Stimulated activated CD4-positive, alpha-beta T cell treated with anti-CD3 and anti-CD28 coated beads, Interleukin-15, amount 100 ng/mL, for 48 hours (primary cell): ENCODE measurements at regions not wholly inside any gene's neighbourhood (a gene's known extent, or its start where the extent isn't known, plus 50 kb on each side); places are given as distances from the start of the nearest gene placed in this dataset.

ENCODE experiments used
- DNase-seq, 2 donors: peaks; one replicate each; pipeline ENCODE4 v3.0.0-alpha.2; 2020; ENCODE audit warnings: low read depth in 2 of 2

GRCh38 chr7:17481118-17481517 lies 182.7 kb downstream of the AHR start:
- DNase-seq, result no peak

DNA sequence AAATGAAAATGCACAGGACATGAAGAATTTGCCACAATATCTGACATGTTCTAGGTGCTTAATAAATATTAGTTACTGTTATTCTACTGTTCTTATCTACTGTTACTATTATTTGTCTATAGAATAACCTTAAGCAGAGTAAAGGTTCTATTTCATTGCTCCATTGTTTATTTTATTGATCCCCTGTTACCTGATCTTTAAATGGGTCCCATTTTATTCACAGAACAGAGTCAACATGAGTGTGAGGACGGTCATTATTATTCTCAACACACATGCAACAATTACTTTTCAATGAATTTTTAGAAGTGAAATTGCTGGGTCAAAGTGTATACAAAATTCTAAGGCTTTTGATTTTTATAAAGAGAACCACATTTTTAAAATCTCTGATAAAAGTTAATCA lies 186.9 kb downstream of the AHR start:
- DNase-seq, result no peak

DNA sequence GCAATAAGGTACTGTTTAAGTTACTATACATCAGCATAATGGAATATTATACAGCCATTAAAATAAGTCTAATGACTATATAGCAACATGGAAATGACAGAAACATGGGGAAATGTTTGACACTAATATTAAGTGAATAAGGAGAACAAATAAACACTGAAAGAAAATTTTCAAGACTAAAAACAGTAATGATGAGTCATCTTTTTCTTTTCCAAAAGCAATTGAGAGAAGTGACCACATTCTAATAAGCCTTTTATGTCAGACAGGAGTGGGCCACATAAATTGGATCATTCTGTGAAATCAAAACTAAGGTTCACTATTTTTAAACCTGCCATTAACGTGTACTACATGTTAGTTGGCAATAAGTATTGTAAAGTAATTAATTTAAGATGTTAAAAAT lies 187.5 kb downstream of the AHR start:
- DNase-seq, result no peak

DNA sequence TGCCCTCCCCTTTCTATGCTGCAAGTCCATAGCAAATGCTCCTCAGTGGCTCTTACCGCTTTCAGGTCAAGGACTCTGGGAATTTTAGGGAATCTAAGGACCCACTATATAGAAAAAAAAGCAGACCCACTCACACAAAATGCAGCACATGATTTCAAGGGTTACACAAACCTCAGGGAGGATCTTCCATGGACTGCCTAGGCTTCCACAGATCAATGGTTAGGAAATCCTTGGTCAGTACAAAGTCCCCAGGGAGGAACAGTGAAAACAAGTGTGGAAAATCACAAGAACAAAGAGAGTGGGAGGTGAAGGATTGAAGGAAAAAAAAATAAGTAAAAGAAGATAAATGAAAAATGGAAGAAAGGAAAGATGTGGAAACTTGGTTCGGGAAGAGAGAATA lies 188.4 kb downstream of the AHR start:
- DNase-seq, result no peak

GRCh38 chr7:17487343-17487742 lies 188.9 kb downstream of the AHR start:
- DNase-seq, result no peak

DNA sequence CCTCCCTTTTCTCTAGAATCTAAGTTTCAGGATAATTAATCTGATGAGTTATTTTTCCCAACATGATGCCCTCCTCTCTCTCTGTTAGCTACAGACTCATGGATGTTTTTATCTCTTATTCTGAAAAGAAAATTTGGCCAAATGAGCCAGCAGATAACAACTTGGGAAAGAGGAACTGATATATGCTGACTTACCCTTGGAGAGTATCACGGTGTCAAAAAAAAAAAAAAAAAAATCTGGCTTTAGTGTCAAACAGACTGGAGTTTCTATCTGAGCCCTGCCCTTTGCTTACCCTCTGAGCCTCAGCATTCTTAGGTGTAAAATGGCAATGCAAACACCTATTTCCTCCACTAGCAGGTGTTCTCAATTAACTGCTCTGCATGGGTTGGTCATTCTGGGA lies 190.4 kb downstream of the AHR start:
- DNase-seq, result no peak

GRCh38 chr7:17489961-17490360 lies 191.5 kb downstream of the AHR start:
- no peak for DNase-seq

- DNase-seq, result no peak
These were observed 192.4 kb downstream of the AHR start for GRCh38 chr7:17490825-17491224.

DNA sequence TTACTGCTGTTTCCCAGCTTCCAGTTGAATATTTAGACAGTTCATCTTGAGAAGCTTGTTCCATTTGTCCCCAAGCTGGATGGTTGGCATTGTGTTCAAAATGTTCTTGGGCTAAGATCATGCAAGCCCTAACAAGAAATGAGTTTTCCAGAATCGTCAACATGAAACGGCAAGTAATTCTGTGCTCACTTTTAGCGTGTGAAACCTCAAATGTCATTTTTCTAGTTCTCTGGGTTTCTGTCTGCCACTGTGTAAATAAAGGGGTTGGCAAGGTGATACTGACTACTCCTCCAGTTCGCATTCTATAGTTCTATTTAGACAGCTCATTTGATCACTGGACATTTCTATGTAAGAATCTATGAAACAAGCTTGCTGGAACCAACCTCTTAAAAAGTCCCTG lies 194.0 kb downstream of the AHR start:
- no peak for DNase-seq

- no peak for DNase-seq
These were observed 195.0 kb downstream of the AHR start for GRCh38 chr7:17493446-17493845.

DNA sequence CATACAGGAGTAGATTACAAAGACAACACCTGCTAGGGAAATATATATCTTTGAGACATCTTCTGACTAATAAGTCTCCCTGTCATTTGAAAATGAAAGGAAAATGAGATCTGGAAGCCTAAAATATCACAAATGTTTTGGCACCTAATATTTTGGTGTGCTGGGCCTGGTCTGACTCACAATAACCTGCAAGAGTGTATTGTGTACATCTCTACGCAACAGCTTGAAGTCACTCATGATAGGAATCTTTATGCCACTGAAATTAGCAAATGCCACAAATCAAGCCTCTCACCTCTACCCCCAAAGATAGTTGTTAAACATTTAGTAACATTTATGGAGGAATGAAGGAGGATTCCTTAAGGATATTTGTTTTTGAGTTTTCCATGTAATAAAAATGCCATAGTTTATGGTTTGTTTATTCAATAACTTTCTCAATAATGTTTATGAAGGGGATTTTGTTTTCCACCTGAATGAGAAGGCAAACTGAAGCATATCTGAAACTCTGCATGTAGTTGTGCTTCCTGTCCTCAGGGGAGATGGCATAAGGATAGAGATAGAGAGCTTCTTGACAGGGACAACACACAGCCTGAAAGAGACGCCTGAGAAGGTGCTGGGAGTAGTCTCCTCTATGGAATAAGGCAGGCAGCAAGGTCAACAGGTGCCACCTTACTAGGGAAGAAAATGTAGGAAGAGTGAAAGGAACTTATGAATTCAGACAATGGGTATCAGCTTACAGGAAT lies 197.4 kb downstream of the AHR start:
- no peak for DNase-seq

- no peak for DNase-seq
These were observed 198.7 kb downstream of the AHR start for GRCh38 chr7:17497136-17497535.

DNA sequence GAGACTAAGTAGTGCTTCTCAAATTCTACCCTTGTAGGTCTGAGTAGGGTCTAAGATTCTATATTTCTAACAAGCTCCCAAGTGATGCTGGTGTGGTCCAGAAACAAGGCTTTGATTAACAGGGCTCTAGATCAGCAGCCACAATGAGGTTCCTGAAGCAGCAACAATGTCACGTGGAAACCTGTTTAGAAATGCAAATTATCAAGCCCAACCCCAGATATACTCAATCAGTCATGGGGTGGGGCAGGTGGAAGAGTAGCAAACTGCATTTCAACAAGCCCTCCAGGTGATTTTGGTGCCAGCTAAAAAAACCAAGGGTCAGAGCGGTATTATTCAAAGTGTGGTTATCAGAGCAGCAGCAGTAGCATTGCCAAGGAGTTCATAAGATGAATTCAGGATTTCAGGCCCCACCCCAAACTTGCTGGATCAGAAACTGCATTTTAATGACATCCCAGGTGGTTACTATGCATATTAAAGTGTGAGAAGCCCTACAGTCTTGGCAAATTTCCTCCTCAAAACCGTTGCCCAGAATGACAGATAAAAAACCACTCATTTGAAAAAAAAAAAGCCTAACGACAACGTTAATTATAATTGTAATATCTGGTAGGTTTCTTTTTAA lies 199.2 kb downstream of the AHR start:
- no peak for DNase-seq

DNA sequence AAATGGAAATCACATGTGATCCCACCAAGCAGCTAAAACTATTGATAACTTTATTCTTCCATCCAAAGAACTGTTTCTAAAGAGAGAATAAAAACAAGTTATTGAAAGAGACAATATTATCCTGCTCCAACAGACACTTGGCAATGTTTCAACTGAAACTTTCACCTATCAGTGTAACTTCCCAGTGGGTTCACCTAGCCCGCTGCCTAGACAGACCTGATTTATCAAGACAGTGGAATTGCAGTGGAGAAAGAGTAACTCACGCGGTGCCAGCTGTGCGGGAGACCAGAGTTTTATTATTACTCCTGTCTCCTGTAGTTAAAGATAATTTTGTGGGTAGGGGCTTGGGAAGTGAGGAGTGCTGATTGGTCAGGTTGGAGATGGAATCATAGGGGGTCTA lies 199.8 kb downstream of the AHR start:
- DNase-seq, result no peak

- no peak for DNase-seq
These were observed 202.3 kb downstream of the AHR start for GRCh38 chr7:17500736-17501135.

- DNase-seq, result no peak
These were observed 203.2 kb downstream of the AHR start for GRCh38 chr7:17501441-17502212.

GRCh38 chr7:17502213-17503060 lies 204.0 kb downstream of the AHR start:
- DNase-seq, result no peak

DNA sequence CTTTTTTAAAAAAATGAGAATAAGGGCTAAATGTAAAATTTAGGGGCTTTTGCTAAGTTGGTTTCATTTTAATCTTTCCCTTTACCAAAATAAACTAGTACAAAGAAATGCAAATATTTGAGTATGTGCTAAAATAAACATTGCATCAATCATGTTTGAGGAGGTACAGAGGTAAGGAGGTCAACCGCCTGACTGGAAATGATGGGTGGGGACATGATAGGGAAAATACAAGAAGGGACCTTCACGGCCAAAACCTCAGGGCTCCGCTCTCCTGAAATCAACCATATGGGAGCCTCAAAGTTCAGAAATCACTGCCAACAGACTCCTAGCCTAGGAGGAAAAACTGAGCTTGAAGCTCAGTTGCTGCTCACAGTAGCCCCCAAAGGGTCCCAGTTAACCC lies 207.6 kb downstream of the AHR start:
- no peak for DNase-seq

- no peak for DNase-seq
These were observed 208.1 kb downstream of the AHR start for GRCh38 chr7:17506596-17506995.

GRCh38 chr7:17507717-17508116 lies 209.3 kb downstream of the AHR start:
- DNase-seq, result no peak

GRCh38 chr7:17512181-17512675 lies 213.8 kb downstream of the AHR start:
- no peak for DNase-seq

DNA sequence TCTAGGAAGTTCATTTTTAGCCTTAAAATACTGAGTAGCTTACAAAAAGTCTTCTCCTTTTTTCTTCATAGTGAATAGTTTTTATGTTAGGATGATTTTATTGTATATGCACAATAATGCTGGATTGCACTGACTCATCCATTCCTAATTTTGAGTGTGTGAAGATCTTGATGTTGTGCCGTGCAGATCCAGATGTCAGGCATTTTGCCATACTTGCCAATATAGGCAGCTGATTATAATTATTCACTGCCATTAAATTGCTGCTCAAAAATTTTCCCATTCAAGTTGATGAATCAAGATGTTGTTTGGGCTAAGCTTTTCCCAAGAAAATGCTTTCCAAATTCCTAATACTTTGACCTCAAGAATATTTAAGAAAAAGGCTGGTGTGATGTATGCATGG lies 218.3 kb downstream of the AHR start:
- no peak for DNase-seq
